SU-DHL-6 (cell line): ENCODE measurements at regions not wholly inside any gene's neighbourhood (a gene's known extent, or its start where the extent isn't known, plus 50 kb on each side); places are given as distances from the start of the nearest gene placed in this dataset.

ENCODE experiments used
- H2AFZ ChIP-seq: fragments of 200-600 bp; sonication (generic); 2 replicates; pipeline ENCODE4 v1.6.1; 2014; ENCODE audit warnings: low read depth, mild to moderate bottlenecking, moderate library complexity, mixed read lengths, antibody characterized with exemption, low read length; ENCODE audit not compliant: severe bottlenecking
- H3F3A ChIP-seq: fragments of 200-600 bp; shearing (Covaris generic); 2 replicates; pipeline ENCODE4 v1.6.0; 2016; ENCODE audit warnings: antibody characterized with exemption, mild to moderate bottlenecking; ENCODE audit not compliant: insufficient read depth
- H3K27ac ChIP-seq: fragments of 200-600 bp; sonication (generic); 2 replicates; pipeline ENCODE4 v1.5.1; 2016; ENCODE audit warnings: low read depth, mild to moderate bottlenecking, low read length, moderate library complexity, mixed read lengths
- H3K27me3 ChIP-seq: fragments of 200-600 bp; sonication (generic), shearing (Covaris generic); 2 replicates; pipeline ENCODE4 v1.6.0; 2014; ENCODE audit warnings: mild to moderate bottlenecking, low read length
- H3K36me3 ChIP-seq: fragments of 200-600 bp; sonication (generic); 2 replicates; pipeline ENCODE4 v1.6.1; 2014; ENCODE audit warnings: mild to moderate bottlenecking, low read length, mixed read lengths
- H3K4me2 ChIP-seq: fragments of 300-600, 200-600 bp; shearing (Covaris generic), sonication (generic); 2 replicates; pipeline ENCODE4 v1.6.0; 2014; ENCODE audit warnings: low read length, low read depth, mild to moderate bottlenecking; ENCODE audit not compliant: poor library complexity, severe bottlenecking
- H3K4me3 ChIP-seq: fragments of 200-600 bp; sonication (generic); 2 replicates; pipeline ENCODE4 v1.5.1; 2014; ENCODE audit warnings: antibody characterized with exemption, low read length, mild to moderate bottlenecking, mixed read lengths; ENCODE audit not compliant: insufficient read depth, poor library complexity, severe bottlenecking
- H3K79me2 ChIP-seq: fragments of 200-600 bp; sonication (generic); 2 replicates; pipeline ENCODE4 v1.6.1; 2014; ENCODE audit warnings: mild to moderate bottlenecking, low read length, moderate library complexity; ENCODE audit not compliant: insufficient read depth
- H3K9ac ChIP-seq: fragments of 200-600 bp; sonication (generic); 2 replicates; pipeline ENCODE4 v1.7.0; 2014; ENCODE audit warnings: mild to moderate bottlenecking, low read length
- H3K9me2 ChIP-seq: fragments of 200-600 bp; sonication (generic); replicated peaks from 2 replicates; pipeline ENCODE4 v1.6.1; 2014; ENCODE audit warnings: low read length; ENCODE audit not compliant: insufficient read depth
- H3K9me3 ChIP-seq: fragments of 200-600 bp; sonication (generic); 2 replicates; pipeline ENCODE4 v1.6.1; 2014; ENCODE audit warnings: low read length, mixed read lengths; ENCODE audit not compliant: insufficient read depth
- H4K20me1 ChIP-seq: fragments of 200-600 bp; sonication (generic); 2 replicates; pipeline ENCODE4 v1.6.1; 2014; ENCODE audit warnings: low read depth, mild to moderate bottlenecking, antibody characterized with exemption, low read length, moderate library complexity, mixed read lengths
- CTCF ChIP-seq: fragments of 200-600 bp; sonication (generic); IDR thresholded peaks from one replicate; pipeline ENCODE4 v1.5.1; 2017; ENCODE audit warnings: antibody characterized with exemption, mild to moderate bottlenecking, low read length, moderate library complexity; ENCODE audit not compliant: insufficient read depth, poor library complexity, severe bottlenecking
- EZH2phosphoT487 ChIP-seq: fragments of 200-600 bp; sonication (generic), shearing (Covaris generic); conservative IDR thresholded peaks from 2 replicates; pipeline ENCODE4 v1.6.1; 2018; ENCODE audit warnings: mild to moderate bottlenecking, antibody characterized with exemption, low read length, moderate library complexity, mixed read lengths

- Histone ChIP-seq H3K27me3 (no peaks in the 10 kb centered on the region), H2AFZ (no peak overlapping the region), H3K9me2 (no peaks in the 10 kb centered on the region), H3F3A (no peaks in the 10 kb centered on the region), H4K20me1 (no peaks in the 10 kb centered on the region), H3K36me3 (no peaks in the 10 kb centered on the region), H3K4me3 (no peak overlapping the region), H3K79me2 (no peaks in the 10 kb centered on the region), H3K27ac (no peak overlapping the region), H3K9me3 (no peaks in the 10 kb centered on the region), H3K9ac (no peak overlapping the region), H3K4me2 (no peak overlapping the region)
- TF ChIP-seq EZH2phosphoT487 (no peak), CTCF (no peak)
These were observed 86.5 kb upstream of the OLFM3 start for GRCh38 chr1:102083192-102083591.

- no peaks in the 10 kb centered on the region for H3K79me2 ChIP-seq
- no peak overlapping the region for H2AFZ ChIP-seq
- no peaks in the 10 kb centered on the region for H3K9me3 ChIP-seq
- no peaks in the 10 kb centered on the region for H3K36me3 ChIP-seq
- no peaks in the 10 kb centered on the region for H3K9me2 ChIP-seq
- TF ChIP-seq CTCF: no peak
- no peak for TF ChIP-seq EZH2phosphoT487
- no peaks in the 10 kb centered on the region for H3K27me3 ChIP-seq
- H3K4me3 ChIP-seq: no peak overlapping the region
- H4K20me1 ChIP-seq: no peaks in the 10 kb centered on the region
- no peak overlapping the region for H3K9ac ChIP-seq
- no peak overlapping the region for H3K27ac ChIP-seq
- no peaks in the 10 kb centered on the region for H3F3A ChIP-seq
- H3K4me2 ChIP-seq: no peak overlapping the region
These were observed 78.1 kb upstream of the OLFM3 start for GRCh38 chr1:102074874-102075273.

GRCh38 chr1:102071451-102071850 lies 74.7 kb upstream of the OLFM3 start:
- Histone ChIP-seq H3K36me3 (no peaks in the 10 kb centered on the region), H3K27me3 (no peaks in the 10 kb centered on the region), H4K20me1 (no peaks in the 10 kb centered on the region), H3K27ac (no peak overlapping the region), H3K9me3 (no peaks in the 10 kb centered on the region), H3K4me3 (no peak overlapping the region), H3K79me2 (no peaks in the 10 kb centered on the region), H2AFZ (no peak overlapping the region), H3K4me2 (no peak overlapping the region), H3K9me2 (no peaks in the 10 kb centered on the region), H3K9ac (no peak overlapping the region), H3F3A (no peaks in the 10 kb centered on the region)
- TF ChIP-seq EZH2phosphoT487 (no peak), CTCF (no peak)

GRCh38 chr1:102050556-102050955 lies 53.8 kb upstream of the OLFM3 start:
- Histone ChIP-seq H2AFZ (no peak overlapping the region), H3K27ac (no peak overlapping the region)

More at GRCh38 chr1:102050556-102050955, 53.8 kb upstream of the OLFM3 start:
- Histone ChIP-seq H4K20me1 (no peaks in the 10 kb centered on the region), H3K9me3 (no peaks in the 10 kb centered on the region), H3F3A (no peaks in the 10 kb centered on the region), H3K9ac (no peak overlapping the region), H3K4me3 (no peak overlapping the region), H3K27me3 (no peaks in the 10 kb centered on the region), H3K79me2 (no peaks in the 10 kb centered on the region), H3K36me3 (no peaks in the 10 kb centered on the region), H3K9me2 (no peaks in the 10 kb centered on the region), H3K4me2 (no peak overlapping the region)
- TF ChIP-seq EZH2phosphoT487 (no peak), CTCF (no peak)
